GM20431 (cell line): ENCODE measurements at regions not wholly inside any gene's neighbourhood (a gene's known extent, or its start where the extent isn't known, plus 50 kb on each side); places are given as distances from the start of the nearest gene placed in this dataset.
"Not testable (repeated sequence)": the region's sequence is repeated elsewhere in the genome, so short reads cannot be mapped to it uniquely, and the experiment has no call there.

Source experiments
- in situ Hi-C: fragments of 300-500 bp; cut with MseI, MboI; formaldehyde crosslinking; loops from one replicate; pipeline ENCODE4 v1.15.0; 2020; ENCODE audit warnings: low sequenced_read_pairs; ENCODE audit not compliant: unreplicated experiment

- in situ Hi-C loops = no loop called here
These were observed 432.7 kb upstream of the NFE2L3 start for GRCh38 chr7:25719190-25719896.

DNA sequence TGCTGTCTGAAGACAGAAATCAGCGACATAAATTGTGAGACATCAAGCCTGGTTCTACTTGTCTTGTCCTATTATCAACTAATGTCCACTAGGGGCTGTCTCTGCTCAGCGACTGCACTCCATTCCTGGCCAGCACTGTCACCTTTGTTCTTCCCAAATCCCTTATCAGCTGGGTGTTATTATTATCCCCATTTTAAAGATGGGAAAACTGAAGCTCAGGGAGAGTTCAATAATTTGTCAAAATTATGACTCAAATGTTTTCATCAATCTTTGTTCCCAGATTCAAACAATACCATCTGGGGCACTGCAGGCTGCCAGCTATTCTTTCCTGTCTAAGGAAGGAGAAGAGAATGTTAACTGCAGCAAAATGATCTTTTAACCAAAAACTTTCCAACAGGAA is 431.6 kb upstream of the NFE2L3 start:
- in situ Hi-C loops = no loop called here

DNA sequence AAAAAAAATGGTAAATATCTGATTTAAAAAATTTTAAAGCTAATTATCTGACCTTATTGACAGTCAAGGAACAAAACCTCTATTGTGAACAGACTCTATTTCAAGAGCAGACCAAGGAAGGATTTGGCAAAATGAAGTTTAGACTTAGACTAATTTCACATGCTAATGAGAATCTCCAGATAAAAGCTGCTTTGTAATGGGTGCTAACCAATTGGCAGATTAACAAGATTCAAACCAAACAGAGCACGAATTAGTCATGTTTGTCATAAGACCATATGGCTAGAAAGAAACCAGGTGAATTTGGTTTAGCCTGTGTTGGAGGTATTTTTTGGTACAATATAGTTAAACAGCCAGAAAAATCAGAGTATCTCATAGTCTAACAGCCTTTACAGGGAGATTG is 429.1 kb upstream of the NFE2L3 start:
- in situ Hi-C loops = no loop called here

- in situ Hi-C loops = no loop called here
These were observed 426.5 kb upstream of the NFE2L3 start for GRCh38 chr7:25725451-25725850.

DNA sequence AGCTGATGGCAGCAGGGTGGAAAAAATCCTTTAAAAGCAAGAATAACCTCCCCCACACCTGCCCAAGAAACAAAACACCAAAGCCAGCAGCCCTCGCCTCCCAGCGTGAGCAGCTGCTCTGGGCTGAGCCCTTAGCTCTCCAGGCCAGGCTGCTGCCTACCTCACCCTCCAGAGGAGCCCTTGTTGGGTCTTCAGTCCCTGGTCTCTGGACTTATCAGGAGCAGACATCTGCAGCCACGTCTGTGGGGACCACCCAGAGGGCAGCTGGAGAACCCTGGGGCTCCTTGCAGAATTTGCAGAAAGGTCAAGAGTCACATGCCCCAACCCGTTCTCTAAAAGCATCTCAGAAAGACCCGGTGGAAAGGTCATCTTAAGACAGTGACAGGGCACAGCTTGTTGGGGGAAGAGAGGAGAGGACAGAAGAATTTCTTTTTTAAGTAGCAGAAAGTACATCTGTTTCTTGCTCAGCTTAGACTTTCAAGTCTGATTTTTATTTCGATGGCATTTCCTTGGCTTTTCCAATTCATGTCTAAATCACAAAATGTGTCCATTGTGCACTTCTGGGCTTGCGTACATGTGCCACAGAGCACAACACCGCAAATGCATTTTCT is 425.7 kb upstream of the NFE2L3 start:
- in situ Hi-C loops = no loop called here

- in situ Hi-C loops = no loop called here
These were observed 425.2 kb upstream of the NFE2L3 start for GRCh38 chr7:25726781-25727311.

DNA sequence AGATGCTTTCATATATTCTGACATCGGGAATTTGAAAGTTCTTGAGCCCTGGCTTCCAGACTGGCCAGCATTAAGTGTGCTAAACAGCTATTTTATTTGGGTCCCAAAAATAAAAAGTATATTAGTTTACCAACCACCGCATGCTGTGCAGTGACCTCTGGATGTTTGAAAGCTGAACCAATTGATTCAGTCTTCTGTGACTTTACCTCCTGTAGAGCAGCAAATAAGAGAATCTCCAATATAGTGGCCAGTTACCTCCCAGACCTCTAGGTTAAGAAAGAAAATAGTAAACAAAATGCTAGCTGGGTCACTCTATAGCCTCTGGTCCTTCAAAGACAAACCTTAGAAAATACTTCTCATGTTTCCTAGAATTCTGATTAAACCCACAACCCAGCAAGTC is 424.6 kb upstream of the NFE2L3 start:
- in situ Hi-C loops = no loop called here

GRCh38 chr7:25727876-25728275 is 424.1 kb upstream of the NFE2L3 start:
- in situ Hi-C loops = no loop called here

- in situ Hi-C loops = no loop called here
These were observed 420.7 kb upstream of the NFE2L3 start for GRCh38 chr7:25731068-25731845.

DNA sequence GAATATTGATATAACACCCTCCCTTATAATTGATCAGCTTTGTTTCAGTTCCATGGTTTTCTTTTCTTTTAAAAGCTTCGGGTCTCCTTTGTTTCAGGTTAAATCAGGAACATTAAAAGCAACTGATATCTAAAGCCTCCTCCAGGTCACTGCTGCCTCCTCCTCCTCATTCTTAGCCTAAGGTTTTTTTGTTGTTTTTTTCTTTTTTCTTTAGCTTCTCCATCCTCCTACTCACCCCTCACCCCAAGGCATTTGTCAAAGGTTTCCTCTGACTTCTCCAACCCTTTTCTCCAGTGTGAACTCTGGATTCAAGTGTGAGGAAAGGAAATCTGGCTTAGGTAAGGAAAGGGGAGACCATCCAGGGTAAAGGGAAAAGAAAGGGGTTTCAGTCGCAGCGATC is 420.2 kb upstream of the NFE2L3 start:
- in situ Hi-C loops = no loop called here

DNA sequence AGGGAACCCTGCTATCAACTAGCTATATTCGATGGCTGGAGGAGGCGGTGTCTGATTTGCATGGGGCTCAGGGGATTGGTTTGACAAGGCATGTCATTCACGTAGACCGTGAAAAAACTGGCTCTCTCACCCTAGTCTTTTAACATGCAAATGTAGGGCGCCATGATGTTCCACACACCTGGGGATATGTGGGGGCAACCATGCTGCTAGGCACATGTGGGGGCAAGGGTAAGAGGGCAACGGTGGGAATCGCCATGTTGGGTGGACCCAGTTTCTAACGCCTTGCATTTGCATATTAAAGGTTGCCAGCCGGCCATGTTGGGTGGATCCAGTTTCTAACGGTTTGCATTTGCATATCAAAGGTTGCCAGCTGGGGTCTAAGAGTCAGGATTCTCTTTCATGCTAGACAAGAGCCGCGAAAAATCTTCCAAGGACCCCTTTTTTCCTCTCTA is 419.2 kb upstream of the NFE2L3 start:
- in situ Hi-C loops = no loop called here

DNA sequence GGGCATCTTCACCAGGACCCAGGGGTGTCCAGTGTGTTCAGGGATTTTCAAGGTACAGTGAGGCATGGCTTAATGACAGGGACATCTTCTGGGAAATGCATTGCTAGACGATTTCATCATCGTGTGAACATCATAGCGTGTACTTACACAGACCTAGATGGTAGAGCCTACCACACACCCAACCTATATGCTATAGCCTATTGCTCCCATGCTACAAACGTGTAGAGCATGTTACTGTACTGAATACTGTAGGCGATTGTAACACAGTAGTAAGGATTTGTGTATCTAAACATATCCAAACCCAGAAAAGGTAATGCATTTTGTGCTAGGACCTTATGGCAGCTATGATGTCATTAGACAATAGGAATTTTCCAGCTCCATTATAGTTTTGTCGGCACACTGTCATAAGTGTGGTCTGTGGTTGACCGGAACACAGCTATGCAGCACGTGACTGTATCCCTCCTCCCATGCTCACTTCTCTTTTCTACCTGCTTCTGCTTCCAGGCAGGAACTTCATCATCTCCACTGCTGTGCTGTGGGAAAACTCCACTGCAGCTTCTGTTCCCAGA is 416.2 kb upstream of the NFE2L3 start:
- in situ Hi-C loops = no loop called here

DNA sequence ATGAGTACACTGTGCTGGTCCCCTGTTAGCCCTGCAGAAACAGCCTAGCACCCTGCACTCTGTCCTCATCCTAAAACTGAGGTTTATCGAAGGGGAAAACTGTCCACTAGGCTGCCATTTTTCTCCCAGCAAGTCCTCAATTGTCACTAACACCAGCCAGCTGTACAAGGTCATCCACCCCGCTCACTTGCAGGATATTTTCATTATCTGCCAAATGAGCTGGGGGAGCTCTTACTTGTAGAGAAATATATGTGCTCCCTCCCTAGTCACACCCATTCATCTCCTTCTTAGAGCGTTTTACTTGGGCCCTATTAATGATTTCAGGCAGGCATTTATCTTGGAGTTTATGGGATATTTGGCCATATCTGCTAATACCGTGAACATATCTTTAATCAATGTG is 413.5 kb upstream of the NFE2L3 start:
- in situ Hi-C loops = no loop called here

DNA sequence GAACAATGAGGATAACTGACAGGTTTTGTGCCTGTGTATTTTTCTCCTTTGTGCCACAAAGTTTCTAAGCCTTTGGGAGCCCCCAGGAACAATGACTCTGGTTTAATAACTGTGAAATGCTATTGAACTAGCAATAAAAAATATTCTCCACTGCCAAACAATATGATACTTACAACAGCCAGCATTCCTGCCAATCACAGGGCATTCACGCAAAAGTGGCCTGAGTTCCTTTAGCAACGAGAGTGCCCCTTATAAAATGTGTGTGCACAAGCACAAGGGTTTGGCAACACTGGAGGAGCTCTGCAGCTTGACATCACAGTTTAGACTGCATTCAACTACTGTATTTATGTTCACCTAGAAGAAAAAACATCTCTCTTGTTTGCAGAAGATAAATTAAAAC is 412.9 kb upstream of the NFE2L3 start:
- in situ Hi-C loops = no loop called here

DNA sequence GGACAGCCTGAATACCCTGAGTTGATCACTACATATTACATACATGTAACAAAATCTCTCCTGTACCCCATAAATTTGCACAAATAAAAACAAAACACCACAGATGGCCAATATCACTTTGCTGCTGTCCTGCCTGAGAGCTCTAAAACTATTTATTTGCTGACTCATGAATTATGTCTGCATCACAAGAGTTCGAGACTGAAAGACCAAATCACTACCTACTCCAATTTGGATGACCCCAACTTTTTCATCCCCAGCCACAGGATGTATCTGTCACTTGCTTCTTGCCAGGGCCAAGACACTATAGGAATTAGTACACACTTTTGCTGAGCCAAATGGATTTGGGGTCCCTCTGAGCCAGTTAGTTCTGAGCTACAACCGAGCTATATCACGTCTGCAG is 409.7 kb upstream of the NFE2L3 start:
- in situ Hi-C loops = no loop called here

DNA sequence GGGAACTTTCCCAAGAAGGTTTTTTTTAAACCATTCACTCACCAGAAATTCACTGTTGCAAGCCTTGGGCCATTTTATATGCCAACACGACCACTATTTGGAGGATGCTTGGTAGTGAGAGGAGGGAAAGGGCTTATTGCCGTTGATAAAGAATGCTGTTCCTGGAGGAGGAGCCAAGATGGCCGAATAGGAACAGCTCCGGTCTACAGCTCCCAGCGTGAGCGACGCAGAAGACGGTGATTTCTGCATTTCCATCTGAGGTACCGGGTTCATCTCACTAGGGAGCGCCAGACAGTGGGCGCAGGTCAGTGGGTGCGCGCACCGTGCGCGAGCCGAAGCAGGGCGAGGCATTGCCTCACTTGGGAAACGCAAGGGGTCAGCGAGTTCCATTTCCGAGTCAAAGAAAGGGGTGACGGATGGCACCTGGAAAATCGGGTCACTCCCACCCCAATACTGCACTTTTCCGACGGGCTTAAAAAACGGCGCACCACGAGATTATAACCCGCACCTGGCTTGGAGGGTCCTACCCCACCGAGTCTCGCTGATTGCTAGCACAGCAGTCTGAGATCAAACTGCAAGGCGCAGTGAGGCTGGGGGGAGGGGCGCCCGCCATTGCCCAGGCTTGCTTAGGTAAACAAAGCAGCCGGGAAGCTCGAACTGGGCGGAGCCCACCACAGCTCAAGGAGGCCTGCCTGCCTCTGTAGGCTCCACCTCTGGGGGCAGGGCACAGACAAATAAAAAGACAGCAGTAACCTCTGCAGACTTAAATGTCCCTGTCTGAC is 408.1 kb upstream of the NFE2L3 start:
- in situ Hi-C loops = not testable (repeated sequence)

- in situ Hi-C loops = no loop called here
These were observed 401.1 kb upstream of the NFE2L3 start for GRCh38 chr7:25750744-25751508.

GRCh38 chr7:25752154-25752553 is 399.8 kb upstream of the NFE2L3 start:
- in situ Hi-C loops = no loop called here
